Loucy (cell line): ENCODE measurements at regions not wholly inside any gene's neighbourhood (a gene's known extent, or its start where the extent isn't known, plus 50 kb on each side); places are given as distances from the start of the nearest gene placed in this dataset.

Experiments used
- H2AFZ ChIP-seq: fragments of 200-600 bp; sonication (generic); 2 replicates; pipeline ENCODE4 v1.6.0; 2016; ENCODE audit warnings: antibody characterized with exemption, mild to moderate bottlenecking, low read length, moderate library complexity
- H3F3A ChIP-seq: fragments of 200-600 bp; 2 replicates; pipeline ENCODE4 v1.6.0; 2016; ENCODE audit warnings: antibody characterized with exemption, low read depth, mild to moderate bottlenecking
- H3K27me3 ChIP-seq: fragments of 200-600 bp; sonication (generic); 2 replicates; pipeline ENCODE4 v1.6.1; 2014; ENCODE audit warnings: low read length, mild to moderate bottlenecking; ENCODE audit not compliant: insufficient read depth, poor library complexity, severe bottlenecking
- H3K36me3 ChIP-seq: fragments of 200-600 bp; sonication (generic); 2 replicates; pipeline ENCODE4 v1.6.1; 2016; ENCODE audit warnings: low read length; ENCODE audit not compliant: insufficient read depth
- H3K4me1 ChIP-seq: fragments of 200-600 bp; sonication (generic); 2 replicates; pipeline ENCODE4 v1.5.1; 2014; ENCODE audit warnings: low read length, mild to moderate bottlenecking; ENCODE audit not compliant: insufficient read depth, poor library complexity, severe bottlenecking
- H3K4me2 ChIP-seq: fragments of 200-600 bp; sonication (generic); 2 replicates; pipeline ENCODE4 v1.6.0; 2014; ENCODE audit warnings: antibody characterized with exemption, low read length, low read depth, mild to moderate bottlenecking; ENCODE audit not compliant: poor library complexity, severe bottlenecking
- H3K4me3 ChIP-seq: fragments of 200-600 bp; sonication (generic); 2 replicates; pipeline ENCODE4 v1.5.1; 2014; ENCODE audit warnings: low read length, mild to moderate bottlenecking, mixed read lengths; ENCODE audit not compliant: poor library complexity, severe bottlenecking
- H3K79me2 ChIP-seq: fragments of 200-600 bp; sonication (generic); 2 replicates; pipeline ENCODE4 v1.6.1; 2014; ENCODE audit warnings: low read length; ENCODE audit not compliant: insufficient read depth
- H3K9ac ChIP-seq: fragments of 200-600 bp; sonication (generic); 2 replicates; pipeline ENCODE4 v1.6.0; 2014; ENCODE audit warnings: mild to moderate bottlenecking, low read depth, low read length, moderate library complexity; ENCODE audit not compliant: poor library complexity, severe bottlenecking
- H3K9me2 ChIP-seq: fragments of 200-600 bp; sonication (generic); replicated peaks from 2 replicates; pipeline ENCODE4 v1.6.1; 2016; ENCODE audit warnings: low read depth, low read length, mixed read lengths
- H3K9me3 ChIP-seq: fragments of 200-600 bp; sonication (generic); 2 replicates; pipeline ENCODE4 v1.6.1; 2014; ENCODE audit warnings: mild to moderate bottlenecking, antibody characterized with exemption, low read length, low read depth; ENCODE audit not compliant: insufficient read depth
- H4K20me1 ChIP-seq: fragments of 200-600 bp; sonication (generic); 2 replicates; pipeline ENCODE4 v1.6.0; 2014; ENCODE audit warnings: antibody characterized with exemption, low read length, mild to moderate bottlenecking; ENCODE audit not compliant: insufficient read depth, poor library complexity, severe bottlenecking
- CTCF ChIP-seq: fragments of 200-600 bp; sonication (generic); conservative IDR thresholded peaks from 2 replicates; pipeline ENCODE4 v1.5.1; 2014; ENCODE audit warnings: mild to moderate bottlenecking, antibody characterized with exemption, low read length
- EZH2phosphoT487 ChIP-seq: fragments of 200-600 bp; IDR thresholded peaks from 2 replicates; pipeline ENCODE4 v1.6.1; 2018; ENCODE audit warnings: antibody characterized with exemption, mild to moderate bottlenecking, moderate library complexity, borderline replicate concordance

GRCh38 chr7:25686493-25686892, 458.2 kb upstream of the NPVF start:
- Histone ChIP-seq H3K4me3 (no peak overlapping the region), H3K79me2 (no peaks in the 10 kb centered on the region), H2AFZ (no peak overlapping the region), H3K27me3 (no peaks in the 10 kb centered on the region), H3K9ac (no peak overlapping the region), H3K9me3 (no peaks in the 10 kb centered on the region), H3K36me3 (no peaks in the 10 kb centered on the region), H3K9me2 (no peaks in the 10 kb centered on the region), H3K4me2 (no peak overlapping the region), H3F3A (no peaks in the 10 kb centered on the region), H4K20me1 (no peaks in the 10 kb centered on the region), H3K4me1 (peaks cover 13% of the 10 kb centered on the region)
- no peak for TF ChIP-seq EZH2phosphoT487
- no peak for TF ChIP-seq CTCF

- H3K36me3 ChIP-seq = no peaks in the 10 kb centered on the region
- no peaks in the 10 kb centered on the region for H3K27me3 ChIP-seq
- no peaks in the 10 kb centered on the region for H3K9me2 ChIP-seq
- H4K20me1 ChIP-seq = no peaks in the 10 kb centered on the region
- H3K79me2 ChIP-seq = no peaks in the 10 kb centered on the region
- H3K9ac ChIP-seq = no peak overlapping the region
- H3K4me2 ChIP-seq = no peak overlapping the region
- peaks cover 12% of the 10 kb centered on the region for H3K4me1 ChIP-seq
- no peaks in the 10 kb centered on the region for H3F3A ChIP-seq
- H2AFZ ChIP-seq = no peak overlapping the region
- no peak for TF ChIP-seq CTCF
- TF ChIP-seq EZH2phosphoT487 = no peak
- no peaks in the 10 kb centered on the region for H3K9me3 ChIP-seq
- no peak overlapping the region for H3K4me3 ChIP-seq
These were observed 457.8 kb upstream of the NFE2L3 start for GRCh38 chr7:25694211-25694610.

GRCh38 chr7:25694699-25695098, 457.3 kb upstream of the NFE2L3 start:
- no peaks in the 10 kb centered on the region for H3K79me2 ChIP-seq
- no peaks in the 10 kb centered on the region for H3K9me3 ChIP-seq
- H4K20me1 ChIP-seq = no peaks in the 10 kb centered on the region
- TF ChIP-seq EZH2phosphoT487 = no peak
- no peak for TF ChIP-seq CTCF
- no peaks in the 10 kb centered on the region for H3K27me3 ChIP-seq
- no peaks in the 10 kb centered on the region for H3F3A ChIP-seq
- no peaks in the 10 kb centered on the region for H3K9me2 ChIP-seq
- H2AFZ ChIP-seq = no peak overlapping the region
- H3K9ac ChIP-seq = no peak overlapping the region
- no peak overlapping the region for H3K4me2 ChIP-seq
- H3K4me1 ChIP-seq = peaks cover 7% of the 10 kb centered on the region
- no peak overlapping the region for H3K4me3 ChIP-seq
- no peaks in the 10 kb centered on the region for H3K36me3 ChIP-seq
